ENCODE measurements at regions not wholly inside any gene's neighbourhood (a gene's known extent, or its start where the extent isn't known, plus 50 kb on each side); places are given as distances from the start of the nearest gene placed in this dataset.
A peak's percentile ranks its signal among the peaks of the same experiment; 100 is the strongest.

- Histone ChIP-seq H3K4me1 (ENCODE audit: control insufficient read depth, insufficient read depth, low read length) (peaks cover 6% of the 10 kb centered on the region; the same call in 1 of the 2 replicates), H3K9ac (ENCODE audit: low read depth, low read length) (no peak overlapping the region), H3K36me3 (ENCODE audit: control insufficient read depth, insufficient read depth, low read length) (no peaks in the 10 kb centered on the region), H3K4me3 (ENCODE audit: low read depth, low read length) (no peak overlapping the region), H3K27ac (ENCODE audit: low read depth, low read length) (no peak overlapping the region), H3K27me3 (ENCODE audit: control insufficient read depth, insufficient read depth, low read length) (no peaks in the 10 kb centered on the region), H3K9me3 (ENCODE audit: control insufficient read depth, insufficient read depth, low read length) (no peaks in the 10 kb centered on the region)
These were observed 406.4 kb downstream of the SMARCA1 start for GRCh38 chrX:129116676-129117470.

GRCh38 chrX:129115935-129116334 is 407.4 kb downstream of the SMARCA1 start:
- Histone ChIP-seq H3K27me3 (ENCODE audit: control insufficient read depth, insufficient read depth, low read length) (no peaks in the 10 kb centered on the region), H3K9ac (ENCODE audit: low read depth, low read length) (no peak overlapping the region), H3K4me1 (ENCODE audit: control insufficient read depth, insufficient read depth, low read length) (peaks cover 6% of the 10 kb centered on the region; the same call in 1 of the 2 replicates), H3K27ac (ENCODE audit: low read depth, low read length) (no peak overlapping the region), H3K9me3 (ENCODE audit: control insufficient read depth, insufficient read depth, low read length) (no peaks in the 10 kb centered on the region), H3K4me3 (ENCODE audit: low read depth, low read length) (no peak overlapping the region), H3K36me3 (ENCODE audit: control insufficient read depth, insufficient read depth, low read length) (no peaks in the 10 kb centered on the region)

GRCh38 chrX:129115104-129115503 is 408.2 kb downstream of the SMARCA1 start:
- Histone ChIP-seq H3K27me3 (ENCODE audit: control insufficient read depth, insufficient read depth, low read length) (no peaks in the 10 kb centered on the region), H3K9ac (ENCODE audit: low read depth, low read length) (no peak overlapping the region), H3K4me1 (ENCODE audit: control insufficient read depth, insufficient read depth, low read length) (0 out of 2 replicates have a peak, but pooled peaks cover 6% of the 10 kb centered on the region), H3K9me3 (ENCODE audit: control insufficient read depth, insufficient read depth, low read length) (no peaks in the 10 kb centered on the region), H3K27ac (ENCODE audit: low read depth, low read length) (no peak overlapping the region), H3K36me3 (ENCODE audit: control insufficient read depth, insufficient read depth, low read length) (no peaks in the 10 kb centered on the region), H3K4me3 (ENCODE audit: low read depth, low read length) (no peak overlapping the region)

GRCh38 chrX:129111081-129111798 is 412.1 kb downstream of the SMARCA1 start:
- Histone ChIP-seq H3K9ac (ENCODE audit: low read depth, low read length) (no peak overlapping the region), H3K27ac (ENCODE audit: low read depth, low read length) (no peak overlapping the region), H3K9me3 (ENCODE audit: control insufficient read depth, insufficient read depth, low read length) (no peaks in the 10 kb centered on the region), H3K4me3 (ENCODE audit: low read depth, low read length) (no peak overlapping the region), H3K4me1 (ENCODE audit: control insufficient read depth, insufficient read depth, low read length) (0 out of 2 replicates have a peak, but pooled peaks cover under 1% of the 10 kb centered on the region), H3K36me3 (ENCODE audit: control insufficient read depth, insufficient read depth, low read length) (no peaks in the 10 kb centered on the region), H3K27me3 (ENCODE audit: control insufficient read depth, insufficient read depth, low read length) (no peaks in the 10 kb centered on the region)

GRCh38 chrX:129108936-129109335 is 414.4 kb downstream of the SMARCA1 start:
- no peaks in the 10 kb centered on the region for H3K36me3 ChIP-seq (ENCODE audit: control insufficient read depth, insufficient read depth, low read length)
- H3K9ac ChIP-seq (ENCODE audit: low read depth, low read length), result no peak overlapping the region
- no peaks in the 10 kb centered on the region for H3K4me1 ChIP-seq (ENCODE audit: control insufficient read depth, insufficient read depth, low read length)
- no peaks in the 10 kb centered on the region for H3K27me3 ChIP-seq (ENCODE audit: control insufficient read depth, insufficient read depth, low read length)
- H3K9me3 ChIP-seq (ENCODE audit: control insufficient read depth, insufficient read depth, low read length), result no peaks in the 10 kb centered on the region
- no peak overlapping the region for H3K4me3 ChIP-seq (ENCODE audit: low read depth, low read length)
- H3K27ac ChIP-seq (ENCODE audit: low read depth, low read length), result no peak overlapping the region

- no peak overlapping the region for H3K27ac ChIP-seq (ENCODE audit: low read depth, low read length)
- H3K4me1 ChIP-seq (ENCODE audit: control insufficient read depth, insufficient read depth, low read length), result peaks cover 22% of the 10 kb centered on the region
- no peak overlapping the region for H3K9ac ChIP-seq (ENCODE audit: low read depth, low read length)
- H3K36me3 ChIP-seq (ENCODE audit: control insufficient read depth, insufficient read depth, low read length), result peaks cover 3% of the 10 kb centered on the region; the same call in 1 of the 2 replicates
- no peak overlapping the region for H3K4me3 ChIP-seq (ENCODE audit: low read depth, low read length)
- no peaks in the 10 kb centered on the region for H3K9me3 ChIP-seq (ENCODE audit: control insufficient read depth, insufficient read depth, low read length)
- no peaks in the 10 kb centered on the region for H3K27me3 ChIP-seq (ENCODE audit: control insufficient read depth, insufficient read depth, low read length)
These were observed 424.1 kb downstream of the SMARCA1 start for GRCh38 chrX:129099207-129099606.

GRCh38 chrX:129097668-129098067 is 425.6 kb downstream of the SMARCA1 start:
- Histone ChIP-seq H3K4me3 (ENCODE audit: low read depth, low read length) (no peak overlapping the region), H3K36me3 (ENCODE audit: control insufficient read depth, insufficient read depth, low read length) (peaks cover 3% of the 10 kb centered on the region; the same call in 1 of the 2 replicates), H3K9ac (ENCODE audit: low read depth, low read length) (no peak overlapping the region), H3K4me1 (ENCODE audit: control insufficient read depth, insufficient read depth, low read length) (peaks cover 26% of the 10 kb centered on the region), H3K27me3 (ENCODE audit: control insufficient read depth, insufficient read depth, low read length) (no peaks in the 10 kb centered on the region), H3K27ac (ENCODE audit: low read depth, low read length) (no peak overlapping the region), H3K9me3 (ENCODE audit: control insufficient read depth, insufficient read depth, low read length) (no peaks in the 10 kb centered on the region)

- H3K9ac ChIP-seq (ENCODE audit: low read depth, low read length), result no peak overlapping the region
- H3K4me1 ChIP-seq (ENCODE audit: control insufficient read depth, insufficient read depth, low read length), result peaks cover 46% of the 10 kb centered on the region
- H3K27me3 ChIP-seq (ENCODE audit: control insufficient read depth, insufficient read depth, low read length), result no peaks in the 10 kb centered on the region
- H3K27ac ChIP-seq (ENCODE audit: low read depth, low read length), result no peak overlapping the region
- H3K4me3 ChIP-seq (ENCODE audit: low read depth, low read length), result no peak overlapping the region
- no peaks in the 10 kb centered on the region for H3K9me3 ChIP-seq (ENCODE audit: control insufficient read depth, insufficient read depth, low read length)
- H3K36me3 ChIP-seq (ENCODE audit: control insufficient read depth, insufficient read depth, low read length), result peaks cover 3% of the 10 kb centered on the region; the same call in 1 of the 2 replicates
These were observed 429.6 kb downstream of the SMARCA1 start for GRCh38 chrX:129093706-129094105.

- peaks cover 3% of the 10 kb centered on the region; the same call in 1 of the 2 replicates for H3K36me3 ChIP-seq (ENCODE audit: control insufficient read depth, insufficient read depth, low read length)
- H3K4me3 ChIP-seq (ENCODE audit: low read depth, low read length), result peak overlapping the region; percentile 55; the same call in 1 of the 2 replicates
- H3K27ac ChIP-seq (ENCODE audit: low read depth, low read length), result no peak overlapping the region
- no peaks in the 10 kb centered on the region for H3K27me3 ChIP-seq (ENCODE audit: control insufficient read depth, insufficient read depth, low read length)
- H3K9me3 ChIP-seq (ENCODE audit: control insufficient read depth, insufficient read depth, low read length), result no peaks in the 10 kb centered on the region
- peaks cover 48% of the 10 kb centered on the region for H3K4me1 ChIP-seq (ENCODE audit: control insufficient read depth, insufficient read depth, low read length)
- H3K9ac ChIP-seq (ENCODE audit: low read depth, low read length), result no peak overlapping the region
These were observed 430.5 kb downstream of the SMARCA1 start for GRCh38 chrX:129092757-129093156.

- Histone ChIP-seq H3K27ac (ENCODE audit: low read depth, low read length) (peak overlapping the region; percentile 95), H3K9me3 (ENCODE audit: control insufficient read depth, insufficient read depth, low read length) (no peaks in the 10 kb centered on the region), H3K27me3 (ENCODE audit: control insufficient read depth, insufficient read depth, low read length) (no peaks in the 10 kb centered on the region), H3K4me3 (ENCODE audit: low read depth, low read length) (peak overlapping the region; percentile 55), H3K4me1 (ENCODE audit: control insufficient read depth, insufficient read depth, low read length) (peaks cover 48% of the 10 kb centered on the region), H3K9ac (ENCODE audit: low read depth, low read length) (peak overlapping the region; percentile 80), H3K36me3 (ENCODE audit: control insufficient read depth, insufficient read depth, low read length) (peaks cover 3% of the 10 kb centered on the region; the same call in 1 of the 2 replicates)
These were observed 431.0 kb downstream of the SMARCA1 start for GRCh38 chrX:129092242-129092641.

GRCh38 chrX:129091097-129091496 is 432.2 kb downstream of the SMARCA1 start:
- Histone ChIP-seq H3K27ac (ENCODE audit: low read depth, low read length) (peak overlapping the region; percentile 95), H3K36me3 (ENCODE audit: control insufficient read depth, insufficient read depth, low read length) (peaks cover 3% of the 10 kb centered on the region; the same call in 1 of the 2 replicates), H3K9ac (ENCODE audit: low read depth, low read length) (peak overlapping the region; percentile 80), H3K4me3 (ENCODE audit: low read depth, low read length) (peak overlapping the region; percentile 55), H3K27me3 (ENCODE audit: control insufficient read depth, insufficient read depth, low read length) (no peaks in the 10 kb centered on the region), H3K4me1 (ENCODE audit: control insufficient read depth, insufficient read depth, low read length) (peaks cover 48% of the 10 kb centered on the region), H3K9me3 (ENCODE audit: control insufficient read depth, insufficient read depth, low read length) (no peaks in the 10 kb centered on the region)

Data from HUES48 (cell line).